HFF-Myc (cell line): ENCODE measurements at regions not wholly inside any gene's neighbourhood (a gene's known extent, or its start where the extent isn't known, plus 50 kb on each side); places are given as distances from the start of the nearest gene placed in this dataset.

Experiments
- DNase-seq: peaks from one replicate; pipeline ENCODE4 v3.0.0-alpha.2; 2011; ENCODE audit warnings: low read depth; ENCODE audit errors: extremely low read depth
- H3K4me3 ChIP-seq: replicated peaks from 2 replicates; pipeline ENCODE4 v1.5.1; 2011; ENCODE audit warnings: low read depth, mild to moderate bottlenecking, control low read depth, low read length
- CTCF ChIP-seq: IDR thresholded peaks from 2 replicates; pipeline ENCODE4 v1.5.1; 2012; ENCODE audit warnings: mild to moderate bottlenecking, low read depth, low read length, control low read depth; ENCODE audit errors: missing control alignments

- no peak overlapping the region for H3K4me3 ChIP-seq
- DNase-seq: peak; percentile 14
- TF ChIP-seq CTCF: no peak
Observed at GRCh38 chr13:40271931-40272775, 394.3 kb downstream of the FOXO1 start.

- DNase-seq: no peak
- TF ChIP-seq CTCF: no peak
- no peak overlapping the region for H3K4me3 ChIP-seq
Observed at GRCh38 chr13:40272776-40273139, 393.7 kb downstream of the FOXO1 start.

DNA sequence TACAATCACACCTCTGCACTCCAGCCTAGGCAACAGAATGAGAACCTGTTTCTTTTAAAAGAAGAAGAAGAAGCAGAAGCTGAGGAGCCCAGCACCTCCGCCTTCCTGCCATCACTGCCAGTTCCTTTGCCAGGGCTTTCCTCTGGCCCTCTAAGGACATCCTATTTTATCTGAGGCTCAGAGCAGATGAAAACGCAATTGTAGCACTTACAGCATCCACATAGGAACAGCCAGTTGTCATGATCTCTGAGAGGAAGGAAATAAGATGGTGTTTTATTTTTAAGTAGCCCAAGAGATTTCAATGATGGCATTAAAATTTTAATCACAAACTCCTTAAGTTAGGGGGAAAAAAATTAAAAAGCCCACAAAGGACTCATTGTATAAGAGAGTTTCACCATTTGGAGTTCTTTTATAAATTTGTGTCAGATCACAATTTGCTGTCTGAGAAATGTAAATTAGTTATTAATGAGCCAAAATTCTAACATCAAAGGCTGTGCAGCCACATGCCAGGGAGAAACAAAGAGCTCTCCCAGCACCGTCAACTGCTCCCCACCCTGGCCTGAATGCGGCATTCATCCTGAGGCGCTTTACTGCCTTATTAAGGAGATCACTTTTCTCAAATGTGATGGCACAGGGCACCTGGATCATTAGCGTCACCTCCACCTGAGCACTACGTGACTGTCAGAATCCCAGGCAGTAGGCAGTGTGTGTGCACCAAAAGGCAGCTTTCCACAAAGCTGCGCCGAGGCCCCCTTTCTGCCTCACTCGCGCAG lies 393.0 kb downstream of the FOXO1 start:
- no peak for DNase-seq
- no peak overlapping the region for H3K4me3 ChIP-seq
- no peak for TF ChIP-seq CTCF

DNA sequence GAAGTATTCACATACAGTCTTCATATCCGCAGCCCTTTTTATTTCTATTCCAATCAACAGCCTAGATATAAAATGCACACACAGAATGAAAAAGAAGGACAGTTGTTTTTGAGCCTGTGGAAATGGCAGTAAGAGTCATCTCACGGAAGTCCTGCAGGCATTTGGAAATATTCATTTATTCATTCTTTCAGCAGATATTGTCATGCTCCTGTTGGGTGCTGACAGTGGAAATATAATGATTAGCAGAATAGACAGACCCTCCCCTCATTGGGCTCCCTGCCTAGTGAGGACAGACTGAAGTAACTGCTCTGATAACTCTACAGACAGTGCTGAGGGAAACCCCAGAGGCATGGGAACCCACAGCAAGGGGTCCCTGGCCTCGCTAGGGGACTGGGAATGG lies 392.3 kb downstream of the FOXO1 start:
- H3K4me3 ChIP-seq: no peak overlapping the region
- TF ChIP-seq CTCF: no peak
- DNase-seq: no peak

GRCh38 chr13:40275155-40275554 lies 391.3 kb downstream of the FOXO1 start:
- no peak for TF ChIP-seq CTCF
- no peak for DNase-seq
- H3K4me3 ChIP-seq: no peak overlapping the region

- DNase-seq: no peak
- no peak overlapping the region for H3K4me3 ChIP-seq
- no peak for TF ChIP-seq CTCF
Observed at GRCh38 chr13:40275636-40276035, 390.8 kb downstream of the FOXO1 start.

- no peak for TF ChIP-seq CTCF
- no peak for DNase-seq
- no peak overlapping the region for H3K4me3 ChIP-seq
Observed at GRCh38 chr13:40283666-40284065, 382.8 kb downstream of the FOXO1 start.
